Kidney glomerular epithelial cell (primary cell): ENCODE measurements at regions not wholly inside any gene's neighbourhood (a gene's known extent, or its start where the extent isn't known, plus 50 kb on each side); places are given as distances from the start of the nearest gene placed in this dataset.
A peak's percentile ranks its signal among the peaks of the same experiment; 100 is the strongest.
"Not testable (repeated sequence)": the region's sequence is repeated elsewhere in the genome, so short reads cannot be mapped to it uniquely, and the experiment has no call there.

Experiments
- DNase-seq: peaks from one replicate; lab custom pipeline; 2025; lab: John Stamatoyannopoulos, UW

DNA sequence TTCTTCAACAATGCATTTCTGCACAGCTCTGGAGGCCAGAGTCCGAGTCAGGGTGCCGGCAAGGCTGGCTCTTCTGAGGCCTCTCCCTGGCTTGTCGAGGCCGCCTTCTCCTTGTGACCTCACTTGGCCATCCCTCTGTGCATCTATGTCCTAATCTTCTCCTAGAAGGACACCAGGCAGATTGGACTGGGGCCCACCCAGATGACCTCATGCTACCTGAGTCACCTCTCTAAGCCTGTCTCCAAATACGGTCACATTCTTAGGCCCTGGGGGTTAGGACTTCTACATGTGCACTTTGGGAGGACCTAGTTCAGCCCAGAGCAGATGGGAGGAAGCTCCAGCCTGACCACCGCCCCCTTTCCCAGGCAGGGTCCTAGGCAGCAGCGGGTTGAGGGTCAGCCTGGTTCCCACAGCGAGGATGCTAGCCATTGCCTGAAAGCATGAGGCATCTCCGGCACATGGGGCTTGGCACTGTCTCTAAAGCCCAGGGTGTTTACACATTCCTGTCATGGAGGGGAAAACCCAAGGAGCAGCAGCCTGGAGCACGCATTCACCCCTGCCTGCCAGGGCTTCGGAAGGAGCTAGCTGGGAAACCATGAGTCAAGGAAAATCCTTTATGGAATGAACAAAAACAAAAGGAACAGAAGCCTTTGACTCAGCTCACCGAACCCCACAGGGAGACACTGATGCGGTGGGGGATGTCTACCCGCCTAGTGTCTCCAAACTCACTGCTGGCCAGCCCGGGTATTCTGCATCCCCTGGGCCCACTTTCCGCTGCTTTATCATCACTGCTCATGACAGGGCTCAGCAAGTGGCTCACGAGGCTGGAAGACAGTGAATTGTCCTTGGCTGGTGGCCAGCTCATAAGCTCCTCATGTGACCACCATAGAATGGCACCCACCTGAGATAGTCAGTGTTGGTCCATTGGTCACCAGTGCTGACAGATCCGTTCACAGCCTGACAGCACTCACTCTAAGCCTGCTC, 140.2 kb upstream of the ZNF469 start:
- DNase-seq: peak; percentile 84

- not testable (repeated sequence) for DNase-seq
Measured at GRCh38 chr16:88243921-88244320, 138.8 kb upstream of the ZNF469 start.

DNA sequence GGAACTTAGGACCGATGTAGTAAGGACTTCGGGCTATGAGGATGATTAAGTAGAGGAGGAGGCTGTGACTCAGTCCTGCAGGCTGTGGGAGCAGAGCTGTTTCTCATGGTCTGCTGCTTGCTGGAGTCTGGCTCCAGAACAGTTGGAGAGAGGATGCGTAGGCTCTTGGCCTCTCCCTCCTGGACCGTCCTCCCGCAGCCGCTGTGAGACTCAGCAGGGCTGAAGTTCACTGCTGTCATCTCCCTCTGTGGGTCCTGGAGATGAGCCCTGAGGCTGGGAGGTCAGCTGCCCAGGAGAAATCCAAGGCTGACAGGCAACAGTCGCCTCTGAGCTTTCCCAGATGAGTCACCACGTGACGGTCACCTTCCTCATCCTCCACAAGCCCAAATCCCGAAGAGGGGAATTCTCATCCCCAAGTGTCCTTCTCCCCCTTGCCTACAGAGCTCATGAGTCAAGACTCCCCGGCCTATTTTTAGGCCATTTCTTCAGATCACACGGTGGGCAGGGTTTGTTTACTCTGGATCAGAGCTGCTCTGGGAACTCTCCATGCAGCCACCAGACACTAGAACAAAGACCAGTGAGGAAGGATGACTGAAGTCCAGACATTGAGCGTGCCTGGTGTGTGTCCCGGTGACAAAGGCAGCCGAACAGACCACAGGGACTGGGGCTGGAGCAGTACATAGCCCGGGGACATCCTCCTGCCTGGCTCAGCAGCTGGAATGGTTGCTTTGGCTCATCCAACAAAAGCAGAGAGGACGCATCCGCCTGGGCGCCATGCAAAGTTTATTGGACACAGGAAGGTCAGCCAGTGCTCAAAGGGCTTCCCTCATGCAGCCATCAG, 137.3 kb upstream of the ZNF469 start:
- peak; percentile 94 for DNase-seq

- not testable (repeated sequence) for DNase-seq
Measured at GRCh38 chr16:88246955-88247582, 135.7 kb upstream of the ZNF469 start.

DNA sequence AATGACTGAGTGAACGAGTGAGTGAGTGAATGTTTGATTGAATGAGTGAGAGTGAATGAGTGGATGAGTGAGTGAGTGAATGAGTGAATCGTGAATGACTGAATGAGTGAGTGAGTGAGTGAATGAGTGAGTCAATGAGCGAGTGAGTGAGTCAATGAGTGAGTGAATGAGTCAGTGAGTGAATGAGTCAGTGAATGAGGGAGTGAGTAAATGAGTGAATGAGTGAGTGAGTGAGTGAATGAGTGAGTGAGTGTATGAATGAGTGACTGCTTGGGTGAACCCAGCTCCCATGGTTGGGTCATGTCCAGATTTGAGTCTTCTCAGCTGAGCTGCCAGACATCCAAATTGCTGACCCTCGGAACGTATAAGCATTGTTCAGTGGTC, 135.2 kb upstream of the ZNF469 start:
- DNase-seq: not testable (repeated sequence)

- not testable (repeated sequence) for DNase-seq
Measured at GRCh38 chr16:88248761-88249160, 134.0 kb upstream of the ZNF469 start.

DNA sequence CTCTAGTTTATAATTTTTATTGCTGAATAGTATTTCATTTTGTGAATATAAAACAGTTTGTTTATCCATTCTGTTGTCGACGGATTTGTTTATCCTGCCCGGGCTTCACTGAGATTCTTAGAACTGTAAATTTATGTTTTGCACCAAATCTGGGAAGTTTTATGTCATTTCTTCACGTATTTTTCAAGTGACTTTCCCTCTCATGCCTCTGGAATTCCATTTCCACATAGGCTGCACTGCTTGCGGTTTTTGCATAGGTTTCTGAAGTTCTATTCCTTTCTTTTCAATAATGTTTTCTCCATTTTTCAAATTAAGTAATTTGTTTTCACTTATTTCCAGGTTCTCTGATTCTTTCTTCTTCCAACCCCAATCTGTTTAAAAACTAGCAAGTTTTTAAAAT, 132.4 kb upstream of the ZNF469 start:
- not testable (repeated sequence) for DNase-seq

DNA sequence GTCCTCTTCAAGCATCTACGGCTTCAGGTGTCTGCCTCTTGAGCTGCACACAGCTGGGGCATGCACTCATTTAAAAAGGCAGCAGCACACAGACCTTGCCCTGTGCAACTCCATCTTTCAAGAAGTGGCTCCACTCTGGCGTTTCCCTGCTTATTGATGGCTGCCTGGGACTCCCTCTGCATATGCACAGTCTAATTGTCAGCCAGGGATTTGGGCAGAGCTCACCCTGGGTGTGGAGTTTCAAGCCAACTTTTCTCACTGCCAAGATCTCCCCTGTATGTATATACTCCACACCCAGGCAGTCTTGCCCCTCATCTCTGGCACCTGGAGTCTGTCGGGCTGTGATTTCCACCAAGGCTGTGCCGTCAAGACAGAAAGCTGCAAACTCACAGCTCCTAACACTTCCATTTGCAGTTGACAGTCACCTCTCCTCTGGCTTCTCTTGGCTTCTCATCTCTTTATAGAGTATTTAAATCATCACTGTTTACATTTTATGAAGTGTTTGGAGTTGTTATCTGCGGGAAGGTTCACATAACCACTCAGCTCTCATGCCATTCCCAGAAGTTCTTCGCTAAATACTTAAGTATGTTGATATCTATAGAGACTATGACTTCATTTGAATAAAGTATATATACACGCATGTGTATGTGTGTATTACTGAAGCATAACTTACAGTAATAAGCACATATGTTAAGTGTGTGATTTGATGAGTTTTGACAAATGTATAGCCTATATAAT, 130.5 kb upstream of the ZNF469 start:
- DNase-seq: not testable (repeated sequence)

DNA sequence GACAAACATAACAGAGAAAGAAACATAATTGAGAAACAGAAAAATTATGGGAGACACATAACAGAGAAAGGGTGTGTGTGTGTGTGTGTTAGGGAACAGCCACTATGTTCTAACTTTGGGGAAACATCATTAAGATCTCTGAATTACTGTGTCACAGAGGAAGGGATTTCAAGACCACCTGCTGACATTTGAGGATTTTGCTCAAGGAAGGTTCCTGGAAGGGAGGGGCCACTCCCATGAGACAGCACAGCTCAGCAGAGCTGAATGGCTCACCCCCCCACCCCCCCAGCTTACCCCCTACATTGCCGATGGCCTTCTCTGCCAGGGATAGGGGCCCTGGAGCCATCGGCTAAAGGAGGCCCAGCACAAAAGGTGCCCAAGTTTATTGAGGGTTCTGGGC, 124.6 kb upstream of the ZNF469 start:
- DNase-seq: not testable (repeated sequence)

GRCh38 chr16:88258764-88259525, 123.8 kb upstream of the ZNF469 start:
- not testable (repeated sequence) for DNase-seq

- not testable (repeated sequence) for DNase-seq
Measured at GRCh38 chr16:88259538-88259937, 123.2 kb upstream of the ZNF469 start.

- not testable (repeated sequence) for DNase-seq
Measured at GRCh38 chr16:88260146-88260545, 122.6 kb upstream of the ZNF469 start.

- DNase-seq: not testable (repeated sequence)
Measured at GRCh38 chr16:88260881-88261665, 121.7 kb upstream of the ZNF469 start.

GRCh38 chr16:88261814-88262605, 120.7 kb upstream of the ZNF469 start:
- not testable (repeated sequence) for DNase-seq

DNA sequence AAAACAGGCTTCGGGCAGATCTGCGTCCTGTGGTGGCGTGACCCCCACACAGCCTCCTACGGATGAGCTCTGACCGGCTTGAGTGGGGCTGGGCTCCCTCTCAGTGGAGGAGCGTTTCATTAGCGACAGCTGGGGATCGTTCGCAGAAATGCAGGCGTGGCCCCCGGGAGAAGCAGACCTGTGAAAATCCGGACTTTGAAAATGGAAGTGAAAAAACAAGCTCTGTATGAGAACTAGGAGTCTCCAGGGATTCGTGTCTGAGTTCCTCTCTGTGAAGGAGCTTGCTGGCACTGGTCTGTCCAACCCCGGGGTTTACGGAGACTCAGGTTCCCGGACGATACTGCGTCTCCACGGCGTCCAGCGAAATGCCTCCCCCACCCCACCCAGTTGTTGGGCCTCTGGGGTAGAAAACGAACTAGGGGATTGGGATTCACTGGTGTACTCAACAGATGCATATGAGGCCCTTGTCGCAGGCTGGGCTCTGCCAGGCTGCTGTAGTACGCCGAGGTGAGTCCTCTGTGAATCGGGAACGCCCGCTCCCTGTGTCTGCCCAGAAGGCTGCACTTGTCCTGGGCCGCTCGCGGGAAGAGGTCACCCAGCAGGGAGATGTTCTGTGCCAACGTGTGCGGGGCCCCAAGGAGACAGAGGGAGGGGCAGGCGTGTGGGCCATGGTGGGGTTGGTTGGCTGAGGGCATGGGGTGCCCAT, 119.7 kb upstream of the ZNF469 start:
- peak; percentile 53 for DNase-seq

DNA sequence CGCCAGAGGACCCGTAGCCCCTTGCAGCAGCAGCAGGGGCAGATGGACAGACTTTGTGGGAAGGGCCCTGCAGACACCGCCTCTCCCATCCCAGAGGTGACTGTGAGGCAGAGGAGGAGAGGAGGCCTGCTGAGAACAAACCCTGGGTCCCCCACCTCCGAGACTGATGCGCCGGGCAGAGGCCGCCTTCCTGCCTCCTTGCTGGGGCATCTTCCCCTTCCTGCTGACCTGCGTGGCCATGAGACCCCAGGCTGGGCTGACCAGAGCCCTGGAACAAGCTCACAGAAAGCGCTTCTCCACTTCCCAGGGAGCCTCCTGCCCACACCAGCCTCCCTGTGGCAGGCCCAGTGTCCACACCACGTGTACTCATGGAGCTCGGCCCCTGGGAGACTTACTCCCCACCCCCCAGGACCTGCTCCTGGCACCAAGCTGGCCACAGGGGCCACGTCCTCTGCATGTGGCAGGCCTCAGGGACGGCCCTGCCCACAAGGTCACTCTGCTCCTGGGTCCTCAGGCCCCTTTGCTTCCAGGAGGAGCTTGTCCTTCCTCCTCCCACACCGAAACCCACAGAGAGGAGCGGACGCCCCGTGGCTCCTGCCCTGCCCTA, 119.0 kb upstream of the ZNF469 start:
- DNase-seq: not testable (repeated sequence)

GRCh38 chr16:88264641-88265285, 118.0 kb upstream of the ZNF469 start:
- peak; percentile 94 for DNase-seq
